Ishikawa (cell line): ENCODE measurements at regions not wholly inside any gene's neighbourhood (a gene's known extent, or its start where the extent isn't known, plus 50 kb on each side); places are given as distances from the start of the nearest gene placed in this dataset.

Source experiments
- CEBPB ChIP-seq: IDR thresholded peaks from 2 replicates; pipeline ENCODE4 v1.6.1; 2012
- EP300 ChIP-seq: IDR thresholded peaks from 2 replicates; pipeline ENCODE4 v1.6.1; 2012; ENCODE audit warnings: borderline replicate concordance
- FOXM1 ChIP-seq: IDR thresholded peaks from 2 replicates; pipeline ENCODE4 v1.6.1; 2012; ENCODE audit warnings: low read depth, borderline replicate concordance
- NFIC ChIP-seq: IDR thresholded peaks from 2 replicates; pipeline ENCODE4 v1.6.1; 2012
- TAF1 ChIP-seq: IDR thresholded peaks from 2 replicates; pipeline ENCODE4 v1.6.1; 2012; ENCODE audit warnings: low read depth, mild to moderate bottlenecking
- TCF12 ChIP-seq: IDR thresholded peaks from 2 replicates; pipeline ENCODE4 v1.6.1; 2012; ENCODE audit warnings: low read depth
- TEAD4 ChIP-seq: IDR thresholded peaks from 2 replicates; pipeline ENCODE4 v1.6.1; 2012

DNA sequence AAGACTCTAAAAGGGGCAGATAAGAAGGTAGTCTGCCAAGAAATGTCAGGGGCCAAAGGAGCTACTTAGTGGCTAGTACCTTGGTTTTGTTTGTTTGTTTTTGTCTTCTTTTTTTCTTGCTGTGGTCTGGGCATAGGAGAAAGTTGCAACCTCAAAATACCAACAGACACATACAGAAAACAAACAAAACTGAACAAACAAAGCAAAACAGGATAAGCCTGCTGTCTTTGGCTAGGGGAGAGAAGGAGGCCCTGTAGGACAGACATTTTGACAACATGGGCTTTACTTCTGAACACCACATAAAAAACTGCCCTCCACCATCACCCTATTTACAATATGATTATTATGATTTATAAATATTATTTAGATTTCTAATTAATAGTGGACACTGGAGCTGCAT lies 460.8 kb downstream of the PTH2R start:
- TF ChIP-seq EP300 (no peak), TAF1 (no peak), CEBPB (no peak), TCF12 (no peak), NFIC (no peak), FOXM1 (no peak), TEAD4 (no peak)
